ENCODE measurements at regions not wholly inside any gene's neighbourhood (a gene's known extent, or its start where the extent isn't known, plus 50 kb on each side); places are given as distances from the start of the nearest gene placed in this dataset.

- Histone ChIP-seq H3K27me3 (ENCODE audit: insufficient read depth in 3 of 3, low read length in 2 of 3) (no peaks in the 10 kb centered on the region), H3K27ac (peak overlapping the region; percentile 54), H3K4me1 (peaks cover 23% of the 10 kb centered on the region), H3K36me3 (ENCODE audit: insufficient read depth in 1 of 2, low read depth in 1 of 2) (no peaks in the 10 kb centered on the region), H3K4me3 (no peak overlapping the region), H3K9me3 (no peaks in the 10 kb centered on the region)
- ATAC-seq (no peak), DNase-seq (no peak)
- 57 to 67% (median 59%) methylated on average over 1 of the region's 1 CpG for WGBS, 3 donors
- intact Hi-C loops (cut with DNase I), result loop anchor here in 1 of 2 donors (5.0 kb wide), 1 partner anchor 49 kb away; no protein-coding TSS in a partner anchor
- TF ChIP-seq, protein P1, sequence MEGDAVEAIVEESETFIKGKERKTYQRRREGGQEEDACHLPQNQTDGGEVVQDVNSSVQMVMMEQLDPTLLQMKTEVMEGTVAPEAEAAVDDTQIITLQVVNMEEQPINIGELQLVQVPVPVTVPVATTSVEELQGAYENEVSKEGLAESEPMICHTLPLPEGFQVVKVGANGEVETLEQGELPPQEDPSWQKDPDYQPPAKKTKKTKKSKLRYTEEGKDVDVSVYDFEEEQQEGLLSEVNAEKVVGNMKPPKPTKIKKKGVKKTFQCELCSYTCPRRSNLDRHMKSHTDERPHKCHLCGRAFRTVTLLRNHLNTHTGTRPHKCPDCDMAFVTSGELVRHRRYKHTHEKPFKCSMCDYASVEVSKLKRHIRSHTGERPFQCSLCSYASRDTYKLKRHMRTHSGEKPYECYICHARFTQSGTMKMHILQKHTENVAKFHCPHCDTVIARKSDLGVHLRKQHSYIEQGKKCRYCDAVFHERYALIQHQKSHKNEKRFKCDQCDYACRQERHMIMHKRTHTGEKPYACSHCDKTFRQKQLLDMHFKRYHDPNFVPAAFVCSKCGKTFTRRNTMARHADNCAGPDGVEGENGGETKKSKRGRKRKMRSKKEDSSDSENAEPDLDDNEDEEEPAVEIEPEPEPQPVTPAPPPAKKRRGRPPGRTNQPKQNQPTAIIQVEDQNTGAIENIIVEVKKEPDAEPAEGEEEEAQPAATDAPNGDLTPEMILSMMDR (IDR thresholded peaks at IDR 0.05), result no peak
These were observed 417.9 kb downstream of the NFIB start for GRCh38 chr9:13896047-13896446.

DNA sequence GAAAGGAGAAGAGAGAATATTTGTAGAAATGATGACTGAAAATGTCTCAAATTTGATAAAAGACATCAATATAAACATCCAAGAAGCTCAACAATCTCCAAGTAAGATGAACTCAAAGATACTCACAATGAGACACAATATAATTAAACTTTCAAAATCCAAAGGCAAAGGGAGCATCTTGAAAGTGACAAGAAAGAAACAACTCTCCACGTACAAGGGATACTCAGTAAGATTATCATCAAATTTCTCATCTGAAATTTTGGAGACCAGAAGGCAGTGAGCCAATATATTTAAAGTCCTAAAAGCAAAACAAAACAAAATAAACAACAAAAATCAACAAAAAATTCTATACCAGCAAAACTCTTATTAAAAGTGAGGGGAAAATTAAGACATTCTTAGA is 428.7 kb downstream of the NFIB start:
- ATAC-seq (no peak), DNase-seq (no peak)
- H3K36me3 ChIP-seq (ENCODE audit: insufficient read depth in 1 of 2, low read depth in 1 of 2), result no peaks in the 10 kb centered on the region
- TF ChIP-seq, protein P1 (IDR thresholded peaks at IDR 0.05), result no peak
- H3K27me3 ChIP-seq (ENCODE audit: insufficient read depth in 3 of 3, low read length in 2 of 3), result no peaks in the 10 kb centered on the region
- H3K9me3 ChIP-seq, result no peaks in the 10 kb centered on the region
- no peak overlapping the region for H3K4me3 ChIP-seq
- intact Hi-C loops (cut with DNase I), result no loop called here
- H3K4me1 ChIP-seq, result no peaks in the 10 kb centered on the region
- 85 to 93% (median 92%) methylated on average over 1 of the region's 1 CpG for WGBS, 3 donors
- no peak overlapping the region for H3K27ac ChIP-seq

GRCh38 chr9:13879981-13880380 is 434.0 kb downstream of the NFIB start:
- intact Hi-C loops (cut with DNase I), result no loop called here

GRCh38 chr9:13879011-13879410 is 434.9 kb downstream of the NFIB start:
- DNase-seq, result no peak
- WGBS, 3 donors, result 87 to 93% (median 91%) methylated on average over 3 of the region's 3 CpGs
- Histone ChIP-seq H3K27ac (no peak overlapping the region), H3K4me3 (no peak overlapping the region), H3K4me1 (no peaks in the 10 kb centered on the region), H3K36me3 (ENCODE audit: insufficient read depth in 1 of 2, low read depth in 1 of 2) (no peaks in the 10 kb centered on the region), H3K9me3 (peaks cover 3% of the 10 kb centered on the region), H3K27me3 (ENCODE audit: insufficient read depth in 3 of 3, low read length in 2 of 3) (no peaks in the 10 kb centered on the region)
- intact Hi-C loops (cut with DNase I), result no loop called here
- ATAC-seq, result no peak
- TF ChIP-seq, protein P1 (IDR thresholded peaks at IDR 0.05), result no peak

More at GRCh38 chr9:13879981-13880380, 434.0 kb downstream of the NFIB start:
- Histone ChIP-seq H3K4me3 (no peak overlapping the region), H3K4me1 (no peaks in the 10 kb centered on the region), H3K36me3 (ENCODE audit: insufficient read depth in 1 of 2, low read depth in 1 of 2) (no peaks in the 10 kb centered on the region), H3K27me3 (ENCODE audit: insufficient read depth in 3 of 3, low read length in 2 of 3) (no peaks in the 10 kb centered on the region), H3K9me3 (no peaks in the 10 kb centered on the region), H3K27ac (no peak overlapping the region)
- 86 to 97% (median 93%) methylated on average over 1 of the region's 1 CpG for WGBS, 3 donors
- DNase-seq (no peak), ATAC-seq (no peak)
- TF ChIP-seq, protein P1 (IDR thresholded peaks at IDR 0.05), result no peak

- H3K27me3 ChIP-seq (ENCODE audit: insufficient read depth in 3 of 3, low read length in 2 of 3), result no peaks in the 10 kb centered on the region
- H3K9me3 ChIP-seq, result peaks cover 3% of the 10 kb centered on the region
- H3K4me3 ChIP-seq, result no peak overlapping the region
- no peaks in the 10 kb centered on the region for H3K4me1 ChIP-seq
- TF ChIP-seq, protein P1 (IDR thresholded peaks at IDR 0.05), result no peak
- WGBS, 3 donors, result 76 to 82% (median 81%) methylated on average over 3 of the region's 3 CpGs
- DNase-seq (no peak), ATAC-seq (no peak)
- intact Hi-C loops (cut with DNase I), result no loop called here
- H3K36me3 ChIP-seq (ENCODE audit: insufficient read depth in 1 of 2, low read depth in 1 of 2), result no peaks in the 10 kb centered on the region
- H3K27ac ChIP-seq, result no peak overlapping the region
These were observed 435.7 kb downstream of the NFIB start for GRCh38 chr9:13878241-13878711.
